HG03066 (cell line): ENCODE measurements at regions not wholly inside any gene's neighbourhood (a gene's known extent, or its start where the extent isn't known, plus 50 kb on each side); places are given as distances from the start of the nearest gene placed in this dataset.
"Not testable (repeated sequence)": the region's sequence is repeated elsewhere in the genome, so short reads cannot be mapped to it uniquely, and the experiment has no call there.

Source experiments
- ATAC-seq: cut with Tn5 transposase; IDR thresholded peaks from one replicate; pipeline ENCODE4 v1.9.1; 2021; ENCODE audit warnings: low read depth; ENCODE audit not compliant: unreplicated experiment

GRCh38 chr4:186775902-186776301 is 52.2 kb upstream of the FAT1 start:
- ATAC-seq = no peak

GRCh38 chr4:186778134-186778533 is 54.5 kb upstream of the FAT1 start:
- ATAC-seq = no peak

- ATAC-seq = no peak
Observed at GRCh38 chr4:186780291-186781031, 56.8 kb upstream of the FAT1 start.

GRCh38 chr4:186781032-186781917 is 57.6 kb upstream of the FAT1 start:
- no peak for ATAC-seq

- ATAC-seq = no peak
Observed at GRCh38 chr4:186782302-186782701, 58.6 kb upstream of the FAT1 start.

- ATAC-seq = no peak
Observed at GRCh38 chr4:186787536-186787935, 63.9 kb upstream of the FAT1 start.

GRCh38 chr4:186789651-186790050 is 66.0 kb upstream of the FAT1 start:
- no peak for ATAC-seq

GRCh38 chr4:186790630-186791029 is 67.0 kb upstream of the FAT1 start:
- ATAC-seq = no peak

GRCh38 chr4:186792728-186793366 is 69.2 kb upstream of the FAT1 start:
- ATAC-seq = no peak

- ATAC-seq = no peak
Observed at GRCh38 chr4:186798951-186799659, 75.4 kb upstream of the FAT1 start.

GRCh38 chr4:186805020-186805820 is 81.6 kb upstream of the FAT1 start:
- ATAC-seq = no peak

GRCh38 chr4:186805917-186806316 is 82.3 kb upstream of the FAT1 start:
- not testable (repeated sequence) for ATAC-seq

GRCh38 chr4:186806679-186807421 is 83.2 kb upstream of the FAT1 start:
- no peak for ATAC-seq

GRCh38 chr4:186807808-186808629 is 84.4 kb upstream of the FAT1 start:
- no peak for ATAC-seq

GRCh38 chr4:186808630-186809018 is 85.0 kb upstream of the FAT1 start:
- no peak for ATAC-seq

- ATAC-seq = no peak
Observed at GRCh38 chr4:186809070-186809469, 85.4 kb upstream of the FAT1 start.

GRCh38 chr4:186810613-186811150 is 87.0 kb upstream of the FAT1 start:
- no peak for ATAC-seq

GRCh38 chr4:186812592-186812991 is 88.9 kb upstream of the FAT1 start:
- ATAC-seq = no peak
